ENCODE measurements at regions not wholly inside any gene's neighbourhood (a gene's known extent, or its start where the extent isn't known, plus 50 kb on each side); places are given as distances from the start of the nearest gene placed in this dataset.

DNA sequence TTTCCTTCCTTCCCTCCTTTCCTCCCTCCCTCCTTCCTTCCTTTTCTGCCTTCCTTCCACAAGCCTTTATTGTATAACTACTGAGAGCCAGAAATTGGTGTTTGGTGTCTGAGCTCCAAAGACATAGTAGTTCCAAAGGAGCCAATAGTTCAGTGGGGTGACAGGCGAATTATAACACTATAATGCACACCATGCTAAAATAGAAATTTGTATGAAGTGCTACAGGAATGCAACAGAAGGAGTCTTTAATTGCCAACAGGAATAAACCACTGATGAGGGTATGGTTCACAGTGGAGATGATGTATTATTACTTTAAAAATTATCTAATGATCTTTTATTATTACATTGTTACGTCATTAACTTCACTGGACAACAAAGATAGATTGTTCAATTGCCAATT, 158.8 kb upstream of the SP8 start:
- Histone ChIP-seq H3K79me1 (ENCODE audit: low read depth in 1 of 2, low read length in 2 of 2) (no peaks in the 10 kb centered on the region), H3K9me1 (ENCODE audit: insufficient read depth, low read length) (no peaks in the 10 kb centered on the region), H3K4me2 (ENCODE audit: low read depth, low read length) (no peak overlapping the region), H3K18ac (ENCODE audit: low read depth, low read length) (no peak overlapping the region), H2AK5ac (ENCODE audit: low read depth, low read length) (no peak overlapping the region), H3K27ac (ENCODE audit: insufficient read depth, low read length) (no peak overlapping the region), H3K4ac (ENCODE audit: low read depth, low read length) (no peak overlapping the region), H2AFZ (replicated peaks; ENCODE audit: low read length, poor library complexity) (no peak overlapping the region), H4K5ac (ENCODE audit: low read depth, low read length) (no peak overlapping the region), H4K20me1 (ENCODE audit: insufficient read depth, low read length) (no peaks in the 10 kb centered on the region), H4K8ac (ENCODE audit: low read depth in 2 of 2, low read length in 2 of 2) (no peak overlapping the region), H2BK20ac (ENCODE audit: low read depth, low read length) (no peak overlapping the region), H2AK9ac (replicated peaks; ENCODE audit: low read depth, low read length, poor library complexity) (no peak overlapping the region), H3K23ac (ENCODE audit: low read depth, low read length) (no peak overlapping the region), H4K91ac (ENCODE audit: insufficient read depth, low read depth, low read length) (no peak overlapping the region), H3K4me3 (ENCODE audit: insufficient read depth, low read depth, low read length) (no peak overlapping the region), H3K14ac (replicated peaks; ENCODE audit: low read depth, low read length) (no peak overlapping the region), H2BK5ac (ENCODE audit: low read depth, low read length, poor library complexity, severe bottlenecking) (no peak overlapping the region), H3K27me3 (ENCODE audit: control insufficient read depth, insufficient read depth, low read length) (no peaks in the 10 kb centered on the region), H3K56ac (ENCODE audit: extremely low read depth, insufficient read depth, low read length) (no peak overlapping the region), H3K4me1 (ENCODE audit: control insufficient read depth, insufficient read depth, low read length) (no peaks in the 10 kb centered on the region), H3K9me3 (ENCODE audit: control insufficient read depth, insufficient read depth, low read length) (peaks cover 5% of the 10 kb centered on the region; the same call in 1 of the 2 replicates), H3K36me3 (ENCODE audit: control insufficient read depth, insufficient read depth, low read length) (no peaks in the 10 kb centered on the region), H2BK15ac (ENCODE audit: low read depth, low read length) (no peak overlapping the region), H2BK120ac (ENCODE audit: low read depth, low read length) (no peak overlapping the region), H3K9ac (ENCODE audit: low read depth, low read length) (no peak overlapping the region)
- in situ Hi-C loops (cut with MboI; ENCODE audit: low sequenced_read_pairs) (no loop called here), dilution Hi-C loops (cut with HindIII; ENCODE audit: low sequenced_read_pairs, unreplicated experiment) (no loop called here), intact Hi-C loops (cut with micrococcal nuclease) (no loop called here)
- CTCF ChIA-PET, result no interaction called here
- DNase-seq (no peak), ATAC-seq (ENCODE audit: low read depth) (no peak)
- TF ChIP-seq MAFK (IDR thresholded peaks at IDR 0.05; ENCODE audit: low read depth, low read length), result no peak
- TF ChIP-seq MXI1 (IDR thresholded peaks at IDR 0.05; ENCODE audit: borderline replicate concordance, low read depth, low read length), result no peak
- TF ChIP-seq NFE2L2 (IDR thresholded peaks at IDR 0.05; ENCODE audit: low read depth, low read length), result no peak
- POLR2A ChIA-PET (ENCODE audit: unreplicated experiment), result no interaction called here
- BruUV-seq (replicated peaks), result no TSS peak
- WGBS, 2 experiments (ENCODE audit: extremely low coverage in 2 of 2, insufficient read length in 1 of 2), result no CpG with 5 or more reads among the region's 2 CpGs
